NB4 (cell line): ENCODE measurements at regions not wholly inside any gene's neighbourhood (a gene's known extent, or its start where the extent isn't known, plus 50 kb on each side); places are given as distances from the start of the nearest gene placed in this dataset.

Experiments
- DNase-seq: peaks from one replicate; pipeline ENCODE4 v3.0.0; 2010; ENCODE audit warnings: low read depth
- H3K4me3 ChIP-seq: one replicate; pipeline ENCODE4 v1.5.1; 2011; ENCODE audit warnings: mild to moderate bottlenecking, low read depth, low read length, moderate library complexity
- CTCF ChIP-seq: IDR thresholded peaks from one replicate; pipeline ENCODE4 v1.5.1; 2012; ENCODE audit warnings: low read depth, low read length
- MAX ChIP-seq: IDR thresholded peaks from 2 replicates; pipeline ENCODE4 v1.6.1; 2011; ENCODE audit warnings: low read depth, low read length
- MYC ChIP-seq: IDR thresholded peaks from 2 replicates; pipeline ENCODE4 v1.6.1; 2011; ENCODE audit warnings: low read depth, low read length
- POLR2A ChIP-seq: IDR thresholded peaks from 2 replicates; pipeline ENCODE4 v1.6.1; 2011; ENCODE audit warnings: mild to moderate bottlenecking; ENCODE audit not compliant: insufficient read length; ENCODE audit errors: extremely low read depth

GRCh38 chr6:15036690-15037245 is 209.1 kb upstream of the JARID2 start:
- no peak for DNase-seq
- TF ChIP-seq MAX (no peak), MYC (no peak), POLR2A (no peak), CTCF (no peak)
- H3K4me3 ChIP-seq: no peak overlapping the region

- DNase-seq: no peak
- TF ChIP-seq MAX (no peak), MYC (no peak), CTCF (no peak), POLR2A (no peak)
- no peak overlapping the region for H3K4me3 ChIP-seq
These were observed 208.6 kb upstream of the JARID2 start for GRCh38 chr6:15037253-15037652.

- TF ChIP-seq MAX (no peak), CTCF (no peak), MYC (no peak), POLR2A (no peak)
- DNase-seq: no peak
- no peak overlapping the region for H3K4me3 ChIP-seq
These were observed 207.7 kb upstream of the JARID2 start for GRCh38 chr6:15038013-15038791.

- TF ChIP-seq POLR2A (no peak), MAX (no peak), CTCF (no peak), MYC (no peak)
- no peak for DNase-seq
- H3K4me3 ChIP-seq: no peak overlapping the region
These were observed 206.7 kb upstream of the JARID2 start for GRCh38 chr6:15039136-15039535.

GRCh38 chr6:15042938-15043337 is 202.9 kb upstream of the JARID2 start:
- H3K4me3 ChIP-seq: no peak overlapping the region
- DNase-seq: no peak
- no peak for TF ChIP-seq MAX
- no peak for TF ChIP-seq CTCF
- TF ChIP-seq POLR2A: no peak
- TF ChIP-seq MYC: no peak
